LNCAP (cell line): ENCODE measurements at regions not wholly inside any gene's neighbourhood (a gene's known extent, or its start where the extent isn't known, plus 50 kb on each side); places are given as distances from the start of the nearest gene placed in this dataset.

Experiments used
- TF ChIP-seq, protein P1 (sequence below): fragments of 450-650 bp; IDR thresholded peaks from 2 replicates; pipeline ENCODE4 v1.5.1; 2017; ENCODE audit warnings: mild to moderate bottlenecking

DNA sequence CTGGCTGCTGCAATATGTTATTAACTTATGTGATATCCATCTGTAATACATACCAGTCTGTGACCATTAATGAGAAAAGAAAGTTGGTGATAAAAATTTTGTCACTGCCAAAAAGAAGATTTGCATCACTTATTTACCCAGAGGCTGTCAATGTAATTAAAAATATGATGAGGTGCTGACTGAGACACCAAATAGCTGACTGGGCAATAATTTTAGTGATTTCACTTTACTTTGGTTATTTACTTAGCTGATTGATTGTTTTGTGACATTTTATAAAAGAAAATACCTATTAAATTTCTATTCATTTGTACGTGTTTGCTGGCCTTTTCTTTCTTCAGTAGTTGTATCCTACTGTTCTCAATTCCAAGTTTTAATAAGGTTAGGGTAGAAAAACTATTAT is 139.2 kb downstream of the HLX start:
- TF ChIP-seq, protein P1, sequence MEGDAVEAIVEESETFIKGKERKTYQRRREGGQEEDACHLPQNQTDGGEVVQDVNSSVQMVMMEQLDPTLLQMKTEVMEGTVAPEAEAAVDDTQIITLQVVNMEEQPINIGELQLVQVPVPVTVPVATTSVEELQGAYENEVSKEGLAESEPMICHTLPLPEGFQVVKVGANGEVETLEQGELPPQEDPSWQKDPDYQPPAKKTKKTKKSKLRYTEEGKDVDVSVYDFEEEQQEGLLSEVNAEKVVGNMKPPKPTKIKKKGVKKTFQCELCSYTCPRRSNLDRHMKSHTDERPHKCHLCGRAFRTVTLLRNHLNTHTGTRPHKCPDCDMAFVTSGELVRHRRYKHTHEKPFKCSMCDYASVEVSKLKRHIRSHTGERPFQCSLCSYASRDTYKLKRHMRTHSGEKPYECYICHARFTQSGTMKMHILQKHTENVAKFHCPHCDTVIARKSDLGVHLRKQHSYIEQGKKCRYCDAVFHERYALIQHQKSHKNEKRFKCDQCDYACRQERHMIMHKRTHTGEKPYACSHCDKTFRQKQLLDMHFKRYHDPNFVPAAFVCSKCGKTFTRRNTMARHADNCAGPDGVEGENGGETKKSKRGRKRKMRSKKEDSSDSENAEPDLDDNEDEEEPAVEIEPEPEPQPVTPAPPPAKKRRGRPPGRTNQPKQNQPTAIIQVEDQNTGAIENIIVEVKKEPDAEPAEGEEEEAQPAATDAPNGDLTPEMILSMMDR, result no peak

GRCh38 chr1:221022331-221022730 is 143.1 kb downstream of the HLX start:
- TF ChIP-seq, protein P1, result no peak

DNA sequence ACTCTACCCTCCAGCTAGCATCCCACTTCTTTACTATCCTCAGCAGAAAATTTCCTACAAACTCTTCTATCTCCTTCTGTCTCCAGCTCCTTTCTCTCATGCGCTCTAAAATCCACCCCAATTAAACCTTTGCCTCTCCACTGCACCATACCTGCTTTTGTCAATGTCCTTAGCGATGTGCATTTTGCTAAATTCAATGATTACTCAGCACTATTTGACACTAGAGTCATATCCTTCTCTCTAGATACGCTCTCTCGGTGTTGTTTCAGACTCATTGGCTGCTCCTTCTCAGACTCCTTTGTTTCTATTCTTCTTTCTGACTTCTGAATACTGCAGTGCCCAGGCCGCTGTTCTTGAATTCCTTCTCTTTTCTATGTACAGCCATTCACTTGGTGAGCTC is 144.2 kb downstream of the HLX start:
- TF ChIP-seq, protein P1, result no peak

DNA sequence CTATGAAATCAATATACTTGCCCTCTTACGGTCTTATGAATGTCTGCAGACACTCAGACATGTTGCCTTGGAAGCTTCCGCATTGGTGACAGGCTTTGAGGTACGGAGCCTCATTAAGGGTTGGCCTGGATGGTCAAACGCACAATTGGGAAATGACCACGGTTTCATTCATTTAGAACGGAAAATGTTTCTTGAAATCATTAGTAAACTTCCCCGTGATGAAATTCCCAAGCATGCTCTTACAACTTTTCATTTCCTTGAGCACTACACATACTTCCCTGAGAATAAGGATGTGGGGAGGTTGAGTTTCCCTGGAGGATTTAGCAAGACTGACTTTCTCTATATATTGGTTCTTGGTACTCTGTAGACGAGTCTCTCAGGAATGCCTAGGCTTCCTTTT is 146.3 kb downstream of the HLX start:
- TF ChIP-seq, protein P1, result no peak

DNA sequence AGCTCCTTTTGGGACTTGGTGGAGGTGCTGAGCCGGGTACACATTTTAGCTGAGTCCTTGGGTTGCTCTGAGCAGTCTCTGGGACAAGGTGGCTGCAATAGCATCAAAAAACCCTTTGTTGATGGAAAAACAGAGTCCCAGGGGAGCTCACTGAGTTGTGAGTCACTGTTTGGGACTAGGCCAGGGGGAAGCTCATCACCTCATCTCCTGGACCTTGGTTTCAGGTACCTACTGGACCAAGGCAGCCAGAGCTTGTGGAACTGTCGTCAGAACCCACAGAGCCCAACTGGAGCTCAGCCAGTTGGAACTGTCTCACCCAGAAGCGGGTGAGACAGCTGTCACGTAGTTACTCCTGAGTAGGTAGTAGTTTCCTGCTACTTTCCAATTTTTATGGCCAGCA is 146.7 kb downstream of the HLX start:
- TF ChIP-seq, protein P1, result no peak

GRCh38 chr1:221029981-221030649 is 150.9 kb downstream of the HLX start:
- TF ChIP-seq, protein P1, result no peak

DNA sequence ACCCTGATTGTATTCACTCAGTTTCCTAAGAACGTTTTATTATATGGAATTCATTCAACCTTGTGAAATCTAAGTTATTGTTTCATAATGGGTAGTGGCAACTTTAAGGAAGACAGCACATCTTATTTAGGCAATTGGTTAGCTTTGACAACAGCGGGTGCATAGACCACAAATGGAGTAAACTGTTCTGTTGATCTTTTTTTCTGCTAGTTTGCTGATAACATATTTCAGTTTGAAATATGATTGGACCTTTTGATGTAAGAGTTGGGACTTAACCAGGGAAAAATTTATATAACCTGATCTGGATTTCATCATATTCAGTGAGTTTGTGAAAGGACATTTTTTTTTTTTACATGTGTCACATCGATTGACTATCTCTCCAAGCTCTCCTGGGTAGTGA is 151.7 kb downstream of the HLX start:
- TF ChIP-seq, protein P1, result no peak
